RWPE1 (cell line): ENCODE measurements at regions not wholly inside any gene's neighbourhood (a gene's known extent, or its start where the extent isn't known, plus 50 kb on each side); places are given as distances from the start of the nearest gene placed in this dataset.

Source experiments
- CTCF ChIA-PET: fragments of 350-600 bp; sonication (Branson Sonifier 250); formaldehyde crosslinking; extraction: SDS; loops from one replicate; lab custom pipeline; 2021; lab: Yijun Ruan, JAX
- POLR2A ChIA-PET: fragments of 400-600 bp; formaldehyde crosslinking; extraction: SDS; loops from one replicate; lab custom pipeline; 2020; ENCODE audit warnings: antibody characterized with exemption; ENCODE audit not compliant: low non-redundant PET; lab: Yijun Ruan, JAX
- DNase-seq: peaks from one replicate; pipeline ENCODE4 v3.0.0; 2012; ENCODE audit warnings: low spot score
- H3K27ac ChIP-seq: fragments of 450-650 bp; 2 replicates; pipeline ENCODE4 v1.5.1; 2017
- CTCF ChIP-seq: fragments of 450-650 bp; conservative IDR thresholded peaks from 2 replicates; pipeline ENCODE4 v1.5.1; 2017; ENCODE audit warnings: low read depth, mild to moderate bottlenecking

- H3K27ac ChIP-seq: no peak overlapping the region
- CTCF ChIA-PET: no interaction called here
- DNase-seq: no peak
- TF ChIP-seq CTCF: no peak
- POLR2A ChIA-PET: no interaction called here
Observed at GRCh38 chr5:68759593-68759992, 334.2 kb upstream of the SLC30A5 start.

GRCh38 chr5:68762201-68762600, 331.6 kb upstream of the SLC30A5 start:
- no peak for DNase-seq
- ChIA-PET CTCF (no interaction called here), POLR2A (no interaction called here)
- TF ChIP-seq CTCF: no peak
- no peak overlapping the region for H3K27ac ChIP-seq

- H3K27ac ChIP-seq: no peak overlapping the region
- ChIA-PET POLR2A (no interaction called here), CTCF (interaction anchor here (0.6 to 0.7 kb wide), 2 partner anchors 182 to 276 kb away, joined by 4 read pairs; no protein-coding TSS in a partner anchor)
- TF ChIP-seq CTCF: no peak
- no peak for DNase-seq
Observed at GRCh38 chr5:68766952-68767464, 326.8 kb upstream of the SLC30A5 start.

- no peak overlapping the region for H3K27ac ChIP-seq
- no peak for TF ChIP-seq CTCF
- no peak for DNase-seq
- CTCF ChIA-PET: no interaction called here
- POLR2A ChIA-PET: no interaction called here
Observed at GRCh38 chr5:68770551-68770950, 323.3 kb upstream of the SLC30A5 start.

- DNase-seq: no peak
- TF ChIP-seq CTCF: no peak
- ChIA-PET CTCF (no interaction called here), POLR2A (no interaction called here)
- H3K27ac ChIP-seq: no peak overlapping the region
Observed at GRCh38 chr5:68771221-68771620, 322.6 kb upstream of the SLC30A5 start.

GRCh38 chr5:68771732-68772131, 322.1 kb upstream of the SLC30A5 start:
- DNase-seq: no peak
- CTCF ChIA-PET: no interaction called here
- POLR2A ChIA-PET: no interaction called here
- no peak for TF ChIP-seq CTCF
- H3K27ac ChIP-seq: no peak overlapping the region
